ENCODE measurements at regions not wholly inside any gene's neighbourhood (a gene's known extent, or its start where the extent isn't known, plus 50 kb on each side); places are given as distances from the start of the nearest gene placed in this dataset.

GRCh38 chr18:78169174-78169864 is 810.3 kb upstream of the SALL3 start:
- no peak for DNase-seq

- no peak for DNase-seq
These were observed 807.7 kb upstream of the SALL3 start for GRCh38 chr18:78171954-78172353.

- DNase-seq = no peak
These were observed 804.9 kb upstream of the SALL3 start for GRCh38 chr18:78174737-78175136.

GRCh38 chr18:78178812-78179211 is 800.8 kb upstream of the SALL3 start:
- DNase-seq = no peak

- DNase-seq = no peak
These were observed 798.9 kb upstream of the SALL3 start for GRCh38 chr18:78180741-78181140.

- DNase-seq = no peak
These were observed 795.8 kb upstream of the SALL3 start for GRCh38 chr18:78183815-78184214.

GRCh38 chr18:78191276-78191675 is 788.3 kb upstream of the SALL3 start:
- no peak for DNase-seq

- no peak for DNase-seq
These were observed 787.6 kb upstream of the SALL3 start for GRCh38 chr18:78192054-78192453.

GRCh38 chr18:78196280-78196679 is 783.3 kb upstream of the SALL3 start:
- no peak for DNase-seq

- DNase-seq = no peak
These were observed 780.6 kb upstream of the SALL3 start for GRCh38 chr18:78199002-78199401.

- DNase-seq = no peak
These were observed 780.0 kb upstream of the SALL3 start for GRCh38 chr18:78199611-78200010.

- no peak for DNase-seq
These were observed 771.7 kb upstream of the SALL3 start for GRCh38 chr18:78207942-78208341.

- no peak for DNase-seq
These were observed 771.2 kb upstream of the SALL3 start for GRCh38 chr18:78208461-78208860.

- no peak for DNase-seq
These were observed 766.1 kb upstream of the SALL3 start for GRCh38 chr18:78213361-78213994.

GRCh38 chr18:78221496-78221895 is 758.1 kb upstream of the SALL3 start:
- DNase-seq = no peak

GRCh38 chr18:78228974-78229373 is 750.6 kb upstream of the SALL3 start:
- no peak for DNase-seq

- DNase-seq = no peak
These were observed 748.7 kb upstream of the SALL3 start for GRCh38 chr18:78230911-78231310.

- no peak for DNase-seq
These were observed 747.4 kb upstream of the SALL3 start for GRCh38 chr18:78232196-78232595.

GRCh38 chr18:78237864-78238263 is 741.8 kb upstream of the SALL3 start:
- no peak for DNase-seq

GRCh38 chr18:78238404-78239089 is 741.1 kb upstream of the SALL3 start:
- no peak for DNase-seq

GRCh38 chr18:78239090-78239457 is 740.5 kb upstream of the SALL3 start:
- no peak for DNase-seq

- no peak for DNase-seq
These were observed 739.5 kb upstream of the SALL3 start for GRCh38 chr18:78240101-78240500.

GRCh38 chr18:78240627-78241252 is 738.9 kb upstream of the SALL3 start:
- DNase-seq = no peak

Measured in GF-D8 (cell line).